ENCODE measurements at regions not wholly inside any gene's neighbourhood (a gene's known extent, or its start where the extent isn't known, plus 50 kb on each side); places are given as distances from the start of the nearest gene placed in this dataset.

- peaks cover 4% of the 10 kb centered on the region for H3K36me3 Mint-ChIP-seq (ENCODE audit: low read depth)
- no peak for TF ChIP-seq CTCF (IDR thresholded peaks at IDR 0.05)
These were observed 226.6 kb downstream of the COL12A1 start for GRCh38 chr6:74979065-74979766.

GRCh38 chr6:74976701-74977100 is 229.2 kb downstream of the COL12A1 start:
- Mint-ChIP-seq H3K27me3 (ENCODE audit: low read depth) (no peaks in the 10 kb centered on the region), H3K4me3 (ENCODE audit: unreplicated experiment) (peak overlapping the region; percentile 10), H3K4me1 (ENCODE audit: low read depth) (peaks cover 58% of the 10 kb centered on the region), H3K27ac (ENCODE audit: unreplicated experiment) (peak overlapping the region; percentile 85), H3K9me3 (ENCODE audit: low read depth) (peaks cover 14% of the 10 kb centered on the region), H3K36me3 (ENCODE audit: low read depth) (peaks cover 4% of the 10 kb centered on the region)
- DNase-seq (ENCODE audit: low spot score): no peak
- no peak for TF ChIP-seq CTCF (IDR thresholded peaks at IDR 0.05)

More at GRCh38 chr6:74979065-74979766, 226.6 kb downstream of the COL12A1 start:
- Mint-ChIP-seq H3K9me3 (ENCODE audit: low read depth) (peaks cover 12% of the 10 kb centered on the region), H3K27me3 (ENCODE audit: low read depth) (no peaks in the 10 kb centered on the region), H3K4me3 (ENCODE audit: unreplicated experiment) (no peak overlapping the region), H3K27ac (ENCODE audit: unreplicated experiment) (no peak overlapping the region), H3K4me1 (ENCODE audit: low read depth) (peaks cover 55% of the 10 kb centered on the region)
- no peak for DNase-seq (ENCODE audit: low spot score)

- no peak for DNase-seq (ENCODE audit: low spot score)
- Mint-ChIP-seq H3K36me3 (ENCODE audit: low read depth) (peaks cover 4% of the 10 kb centered on the region), H3K4me3 (ENCODE audit: unreplicated experiment) (no peak overlapping the region), H3K4me1 (ENCODE audit: low read depth) (peaks cover 59% of the 10 kb centered on the region), H3K9me3 (ENCODE audit: low read depth) (peaks cover 14% of the 10 kb centered on the region), H3K27me3 (ENCODE audit: low read depth) (no peaks in the 10 kb centered on the region), H3K27ac (ENCODE audit: unreplicated experiment) (no peak overlapping the region)
- TF ChIP-seq CTCF (IDR thresholded peaks at IDR 0.05): no peak
These were observed 229.8 kb downstream of the COL12A1 start for GRCh38 chr6:74976026-74976425.

- no peaks in the 10 kb centered on the region for H3K27me3 Mint-ChIP-seq (ENCODE audit: low read depth)
- TF ChIP-seq CTCF (IDR thresholded peaks at IDR 0.05): no peak
- H3K4me1 Mint-ChIP-seq (ENCODE audit: low read depth): peaks cover 75% of the 10 kb centered on the region
- H3K36me3 Mint-ChIP-seq (ENCODE audit: low read depth): peaks cover 6% of the 10 kb centered on the region
- H3K27ac Mint-ChIP-seq (ENCODE audit: unreplicated experiment): no peak overlapping the region
- no peak for DNase-seq (ENCODE audit: low spot score)
- H3K9me3 Mint-ChIP-seq (ENCODE audit: low read depth): peaks cover 25% of the 10 kb centered on the region
- no peak overlapping the region for H3K4me3 Mint-ChIP-seq (ENCODE audit: unreplicated experiment)
These were observed 232.3 kb downstream of the COL12A1 start for GRCh38 chr6:74973591-74973990.

GRCh38 chr6:74971633-74972032 is 234.2 kb downstream of the COL12A1 start:
- Mint-ChIP-seq H3K27me3 (ENCODE audit: low read depth) (no peaks in the 10 kb centered on the region), H3K27ac (ENCODE audit: unreplicated experiment) (peak overlapping the region; percentile 1), H3K9me3 (ENCODE audit: low read depth) (peaks cover 27% of the 10 kb centered on the region), H3K36me3 (ENCODE audit: low read depth) (peaks cover 6% of the 10 kb centered on the region), H3K4me3 (ENCODE audit: unreplicated experiment) (no peak overlapping the region), H3K4me1 (ENCODE audit: low read depth) (peaks cover 58% of the 10 kb centered on the region)
- no peak for DNase-seq (ENCODE audit: low spot score)
- TF ChIP-seq CTCF (IDR thresholded peaks at IDR 0.05): no peak

Data from chondrocyte (in vitro differentiated cells).